ENCODE measurements at regions not wholly inside any gene's neighbourhood (a gene's known extent, or its start where the extent isn't known, plus 50 kb on each side); places are given as distances from the start of the nearest gene placed in this dataset.

- DNase-seq (ENCODE audit: extremely low spot score) = no peak
- Histone ChIP-seq H3K27ac (replicated peaks in 1 of 4) (no peak overlapping the region), H3K4me1 (no peaks in the 10 kb centered on the region), H3K4me3 (no peak overlapping the region), H3K36me3 (no peaks in the 10 kb centered on the region), H3K27me3 (peaks cover 0 to 2% (median 0%) of the 10 kb centered on the region in 4 donors), H3K9me3 (no peaks in the 10 kb centered on the region)
- WGBS = 86% methylated on average over 1 of the region's 1 CpG
- TF ChIP-seq CTCF (IDR thresholded peaks at IDR 0.05) (no peak), POLR2AphosphoS5 (IDR thresholded peaks at IDR 0.05) (no peak), EP300 (IDR thresholded peaks at IDR 0.05) (no peak), POLR2A (IDR thresholded peaks at IDR 0.05; ENCODE audit: low read depth) (no peak)
- intact Hi-C loops (cut with DNase I) = no loop called here
Observed at GRCh38 chr14:70269582-70269981, 80.8 kb upstream of the SLC8A3 start.

- no peak for TF ChIP-seq POLR2AphosphoS5 (IDR thresholded peaks at IDR 0.05)
- TF ChIP-seq EP300 (IDR thresholded peaks at IDR 0.05) = no peak
- no peak for TF ChIP-seq CTCF (IDR thresholded peaks at IDR 0.05)
- TF ChIP-seq POLR2A (IDR thresholded peaks at IDR 0.05; ENCODE audit: low read depth) = no peak
- Histone ChIP-seq H3K4me1 (no peaks in the 10 kb centered on the region), H3K27me3 (peaks cover 0 to 10% (median 0%) of the 10 kb centered on the region in 4 donors), H3K9me3 (no peaks in the 10 kb centered on the region), H3K27ac (replicated peaks in 1 of 4) (no peak overlapping the region), H3K36me3 (no peaks in the 10 kb centered on the region), H3K4me3 (no peak overlapping the region)
- no peak for DNase-seq (ENCODE audit: extremely low spot score)
- WGBS = 77% methylated on average over 2 of the region's 2 CpGs
- intact Hi-C loops (cut with DNase I) = no loop called here
Observed at GRCh38 chr14:70268760-70269159, 80.0 kb upstream of the SLC8A3 start.

GRCh38 chr14:70266157-70266556 lies 77.4 kb upstream of the SLC8A3 start:
- Histone ChIP-seq H3K9me3 (no peaks in the 10 kb centered on the region), H3K4me3 (no peak overlapping the region), H3K4me1 (no peaks in the 10 kb centered on the region), H3K27me3 (peaks cover 0 to 11% (median 0%) of the 10 kb centered on the region in 4 donors), H3K36me3 (no peaks in the 10 kb centered on the region), H3K27ac (replicated peaks in 1 of 4) (no peak overlapping the region)
- TF ChIP-seq POLR2AphosphoS5 (IDR thresholded peaks at IDR 0.05) = no peak
- DNase-seq (ENCODE audit: extremely low spot score) = no peak
- WGBS = 91% methylated on average over 2 of the region's 2 CpGs
- intact Hi-C loops (cut with DNase I) = no loop called here

GRCh38 chr14:70265422-70265821 lies 76.7 kb upstream of the SLC8A3 start:
- Histone ChIP-seq H3K27me3 (peaks cover 0 to 11% (median 0%) of the 10 kb centered on the region in 4 donors), H3K9me3 (no peaks in the 10 kb centered on the region), H3K4me1 (no peaks in the 10 kb centered on the region), H3K27ac (replicated peaks in 1 of 4) (no peak overlapping the region), H3K36me3 (no peaks in the 10 kb centered on the region), H3K4me3 (no peak overlapping the region)
- TF ChIP-seq POLR2A (IDR thresholded peaks at IDR 0.05; ENCODE audit: low read depth) (no peak), EP300 (IDR thresholded peaks at IDR 0.05) (no peak), POLR2AphosphoS5 (IDR thresholded peaks at IDR 0.05) (no peak), CTCF (IDR thresholded peaks at IDR 0.05) (no peak)
- intact Hi-C loops (cut with DNase I) = no loop called here
- DNase-seq (ENCODE audit: extremely low spot score) = no peak
- 87% methylated on average over 2 of the region's 2 CpGs for WGBS

- TF ChIP-seq EP300 (IDR thresholded peaks at IDR 0.05) (no peak), POLR2A (IDR thresholded peaks at IDR 0.05; ENCODE audit: low read depth) (no peak), CTCF (IDR thresholded peaks at IDR 0.05) (no peak), POLR2AphosphoS5 (IDR thresholded peaks at IDR 0.05) (no peak)
Observed at GRCh38 chr14:70259420-70259819, 70.7 kb upstream of the SLC8A3 start.

More at GRCh38 chr14:70259420-70259819, 70.7 kb upstream of the SLC8A3 start:
- H3K27me3 ChIP-seq = peaks cover 0 to 44% (median 2%) of the 10 kb centered on the region in 4 donors
- no peak overlapping the region for H3K27ac ChIP-seq (replicated peaks in 1 of 4)
- peaks cover 1 to 7% (median 3%) of the 10 kb centered on the region in 4 donors for H3K4me1 ChIP-seq
- DNase-seq (ENCODE audit: extremely low spot score) = no peak
- WGBS = 98% methylated on average over 1 of the region's 1 CpG
- intact Hi-C loops (cut with DNase I) = no loop called here
- no peaks in the 10 kb centered on the region for H3K36me3 ChIP-seq
- H3K4me3 ChIP-seq = no peak overlapping the region
- no peaks in the 10 kb centered on the region for H3K9me3 ChIP-seq

Data from esophagus muscularis mucosa (tissue), 4 donors.